GM12891 (cell line): ENCODE measurements at regions not wholly inside any gene's neighbourhood (a gene's known extent, or its start where the extent isn't known, plus 50 kb on each side); places are given as distances from the start of the nearest gene placed in this dataset.

ENCODE experiments used
- PAX5 ChIP-seq: IDR thresholded peaks from 2 replicates; pipeline ENCODE4 v1.6.1; 2011; ENCODE audit warnings: low read length, moderate library complexity, mild to moderate bottlenecking; ENCODE audit not compliant: insufficient read depth, severe bottlenecking
- POLR2A ChIP-seq: IDR thresholded peaks from 2 replicates; pipeline ENCODE4 v1.6.1; 2011; ENCODE audit warnings: low read depth, low read length, control low read depth
- POLR2AphosphoS5 ChIP-seq: IDR thresholded peaks from 2 replicates; pipeline ENCODE4 v1.6.1; 2011; ENCODE audit warnings: low read depth, low read length, control low read depth
- POU2F2 ChIP-seq: IDR thresholded peaks from 2 replicates; pipeline ENCODE4 v1.6.1; 2011; ENCODE audit warnings: low read depth, mild to moderate bottlenecking, control low read depth, low read length, moderate library complexity
- SPI1 ChIP-seq: IDR thresholded peaks from 2 replicates; pipeline ENCODE4 v1.6.1; 2011; ENCODE audit warnings: low read depth, low read length, control low read depth
- TAF1 ChIP-seq: IDR thresholded peaks from 2 replicates; pipeline ENCODE4 v1.6.1; 2011; ENCODE audit warnings: low read depth, low read length, control low read depth

DNA sequence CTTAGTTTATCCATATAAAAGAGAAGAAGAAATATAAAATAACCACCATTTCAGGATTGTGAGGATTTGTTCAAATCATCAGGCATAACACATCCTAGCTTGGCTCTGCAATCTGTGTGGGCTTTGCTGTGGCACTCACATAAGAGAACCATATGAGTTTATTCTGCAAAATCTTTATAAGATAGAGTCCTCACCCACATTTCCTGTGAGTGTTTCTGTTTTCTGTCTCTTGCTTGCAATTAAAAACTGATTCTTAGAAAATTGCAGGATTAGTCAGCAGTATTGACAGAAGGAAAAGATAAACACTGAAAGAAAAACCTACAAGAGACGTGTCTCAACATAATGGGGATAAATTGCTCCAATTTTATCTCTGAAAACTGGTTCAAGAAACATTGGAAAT lies 258.5 kb downstream of the RND3 start:
- TF ChIP-seq POLR2A (no peak), POLR2AphosphoS5 (no peak), POU2F2 (no peak), TAF1 (no peak), SPI1 (no peak), PAX5 (no peak)
